CD4-positive, CD25-positive, alpha-beta regulatory T cell (primary cell): ENCODE measurements at regions not wholly inside any gene's neighbourhood (a gene's known extent, or its start where the extent isn't known, plus 50 kb on each side); places are given as distances from the start of the nearest gene placed in this dataset.
"Not testable (repeated sequence)": the region's sequence is repeated elsewhere in the genome, so short reads cannot be mapped to it uniquely, and the experiment has no call there.

Source experiments
- ATAC-seq, 2 donors: fragments of 150-1000 bp; cut with Tn5 transposase; one replicate each; pipeline ENCODE4 v1.10.0; 2021; ENCODE audit warnings: low read depth in 2 of 2, moderate number of reproducible peaks in 2 of 2, moderate library complexity in 1 of 2
- DNase-seq, 3 donors: peaks; one replicate each; pipeline versions ENCODE4 v3.0.0 to v3.0.0-alpha.2; 2012 to 2022; ENCODE audit warnings: mixed read lengths in 1 of 3
- H3K27ac ChIP-seq: one replicate; pipeline ENCODE4 v1.7.0; 2013; ENCODE audit warnings: mild to moderate bottlenecking, low read length; ENCODE audit not compliant: insufficient read depth, poor library complexity, severe bottlenecking
- H3K27me3 ChIP-seq: one replicate; pipeline ENCODE4 v1.7.0; 2013; ENCODE audit warnings: low read length; ENCODE audit not compliant: control insufficient read depth, insufficient read depth
- H3K36me3 ChIP-seq: one replicate; pipeline ENCODE4 v1.7.0; 2013; ENCODE audit warnings: mild to moderate bottlenecking, low read length, moderate library complexity; ENCODE audit not compliant: control insufficient read depth, insufficient read depth
- H3K4me1 ChIP-seq: 2 replicates; pipeline ENCODE4 v1.7.0; 2013; ENCODE audit warnings: mild to moderate bottlenecking, low read length; ENCODE audit not compliant: insufficient read depth, control insufficient read depth, poor library complexity, severe bottlenecking
- H3K4me3 ChIP-seq: one replicate; pipeline ENCODE4 v1.7.0; 2013; ENCODE audit warnings: low read depth, mild to moderate bottlenecking, low read length, moderate library complexity
- H3K9me3 ChIP-seq, 2 experiments: 1 replicate in 1 of 2; 2 replicates in 1 of 2; pipeline ENCODE4 v1.7.0; 2013; ENCODE audit warnings: low read length in 2 of 2, mild to moderate bottlenecking in 1 of 2, moderate library complexity in 1 of 2; ENCODE audit not compliant: control insufficient read depth in 2 of 2
- H3K27ac Mint-ChIP-seq, 3 donors: one replicate each; pipeline ENCODE4 v1.8.0; 2020 to 2022; ENCODE audit warnings: mild to moderate bottlenecking in 3 of 3, mixed read lengths in 3 of 3, moderate library complexity in 2 of 3
- H3K27me3 Mint-ChIP-seq: one replicate; pipeline ENCODE4 v1.8.0; 2022; ENCODE audit warnings: mild to moderate bottlenecking, mixed read lengths
- H3K36me3 Mint-ChIP-seq: one replicate; pipeline ENCODE4 v1.8.0; 2020; ENCODE audit warnings: mixed read lengths
- H3K4me1 Mint-ChIP-seq, 4 donors: one replicate each; pipeline ENCODE4 v1.8.0; 2020 to 2022; ENCODE audit warnings: mixed read lengths in 4 of 4, mild to moderate bottlenecking in 1 of 4
- H3K4me3 Mint-ChIP-seq, 4 donors: one replicate each; pipeline ENCODE4 v1.8.0; 2020 to 2022; ENCODE audit warnings: mild to moderate bottlenecking in 4 of 4, mixed read lengths in 4 of 4, moderate library complexity in 3 of 4
- H3K9me3 Mint-ChIP-seq, 7 donors: one replicate each; pipeline ENCODE4 v1.8.0; 2020 to 2022; ENCODE audit warnings: mixed read lengths in 7 of 7, mild to moderate bottlenecking in 3 of 7, moderate library complexity in 2 of 7

DNA sequence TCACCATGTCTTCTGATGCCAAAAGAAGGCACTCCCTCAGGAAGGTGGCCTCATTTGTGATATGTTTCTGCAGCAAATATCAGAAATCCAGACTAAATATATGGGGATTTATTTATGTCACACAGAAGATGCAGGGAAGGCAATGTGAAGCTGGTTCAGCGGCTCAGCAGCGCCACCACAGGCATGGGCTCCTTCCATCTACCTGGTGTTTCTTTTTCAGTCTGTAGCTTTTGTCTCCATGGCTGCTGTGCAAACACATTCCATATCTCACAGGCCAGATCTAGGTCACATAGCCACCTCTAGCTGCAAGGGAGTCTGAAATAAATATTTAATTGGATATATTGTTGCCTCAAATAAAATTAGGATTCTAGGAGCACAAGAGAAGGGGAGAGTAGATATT, 502.1 kb upstream of the IL12A start:
- no peaks in the 10 kb centered on the region for H3K27me3 Mint-ChIP-seq
- Histone ChIP-seq H3K27ac (no peak overlapping the region), H3K36me3 (no peaks in the 10 kb centered on the region), H3K27me3 (no peaks in the 10 kb centered on the region), H3K9me3 (no peaks in the 10 kb centered on the region), H3K4me3 (no peak overlapping the region), H3K4me1 (no peaks in the 10 kb centered on the region)
- H3K36me3 Mint-ChIP-seq, result no peaks in the 10 kb centered on the region
- H3K27ac Mint-ChIP-seq, result no peak overlapping the region
- H3K9me3 Mint-ChIP-seq, result peaks cover 0 to 8% (median 2%) of the 10 kb centered on the region in 7 donors
- H3K4me3 Mint-ChIP-seq, result no peak overlapping the region
- H3K4me1 Mint-ChIP-seq, result no peaks in the 10 kb centered on the region
- DNase-seq (no peak), ATAC-seq (no peak)

- no peak for DNase-seq
- Mint-ChIP-seq H3K9me3 (peaks cover 0 to 8% (median 4%) of the 10 kb centered on the region in 7 donors), H3K27ac (no peak overlapping the region), H3K4me3 (no peak overlapping the region), H3K4me1 (no peaks in the 10 kb centered on the region), H3K36me3 (no peaks in the 10 kb centered on the region), H3K27me3 (no peaks in the 10 kb centered on the region)
- no peaks in the 10 kb centered on the region for H3K27me3 ChIP-seq
- no peak overlapping the region for H3K27ac ChIP-seq
- no peak overlapping the region for H3K4me3 ChIP-seq
- H3K9me3 ChIP-seq, result no peaks in the 10 kb centered on the region
- no peak for ATAC-seq
- no peaks in the 10 kb centered on the region for H3K36me3 ChIP-seq
- no peaks in the 10 kb centered on the region for H3K4me1 ChIP-seq
Observed at GRCh38 chr3:159487304-159487703, 501.3 kb upstream of the IL12A start.

DNA sequence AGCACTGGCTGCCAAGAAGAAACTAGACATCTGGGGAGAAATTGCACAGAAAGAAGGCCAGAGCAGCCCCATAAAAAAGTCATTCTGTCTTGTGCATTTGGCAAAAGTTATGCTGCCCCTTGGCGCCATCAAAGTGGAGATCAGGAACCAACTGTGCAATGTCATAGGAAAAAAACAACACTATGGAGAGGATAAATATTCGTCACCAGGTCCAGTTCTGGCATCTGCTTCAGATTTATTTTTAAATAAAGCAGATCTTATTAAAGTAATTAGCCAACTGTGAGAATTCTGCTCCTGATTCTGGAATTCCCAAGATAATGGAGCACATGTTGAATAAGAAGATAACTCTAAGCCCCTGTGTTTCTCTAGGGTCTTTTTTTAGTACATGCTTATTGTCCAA, 500.0 kb upstream of the IL12A start:
- no peaks in the 10 kb centered on the region for H3K27me3 Mint-ChIP-seq
- H3K36me3 Mint-ChIP-seq, result no peaks in the 10 kb centered on the region
- no peaks in the 10 kb centered on the region for H3K4me1 Mint-ChIP-seq
- Histone ChIP-seq H3K27me3 (no peaks in the 10 kb centered on the region), H3K4me3 (no peak overlapping the region), H3K4me1 (no peaks in the 10 kb centered on the region), H3K27ac (no peak overlapping the region), H3K9me3 (no peaks in the 10 kb centered on the region), H3K36me3 (no peaks in the 10 kb centered on the region)
- ATAC-seq, result no peak
- no peak for DNase-seq
- H3K27ac Mint-ChIP-seq, result no peak overlapping the region
- H3K4me3 Mint-ChIP-seq, result no peak overlapping the region
- peaks cover 0 to 9% (median 3%) of the 10 kb centered on the region in 7 donors for H3K9me3 Mint-ChIP-seq

- no peaks in the 10 kb centered on the region for H3K27me3 ChIP-seq
- Mint-ChIP-seq H3K9me3 (peaks cover 0 to 7% (median under 1%) of the 10 kb centered on the region in 7 donors), H3K4me3 (no peak overlapping the region), H3K36me3 (no peaks in the 10 kb centered on the region), H3K4me1 (no peaks in the 10 kb centered on the region), H3K27me3 (no peaks in the 10 kb centered on the region), H3K27ac (no peak overlapping the region)
- H3K36me3 ChIP-seq, result no peaks in the 10 kb centered on the region
- H3K9me3 ChIP-seq, result no peaks in the 10 kb centered on the region
- no peak overlapping the region for H3K4me3 ChIP-seq
- no peak overlapping the region for H3K27ac ChIP-seq
- DNase-seq, result no peak
- ATAC-seq, result no peak
- H3K4me1 ChIP-seq, result no peaks in the 10 kb centered on the region
Observed at GRCh38 chr3:159497361-159497760, 491.3 kb upstream of the IL12A start.

- Histone ChIP-seq H3K4me3 (no peak overlapping the region), H3K9me3 (no peaks in the 10 kb centered on the region), H3K4me1 (no peaks in the 10 kb centered on the region), H3K27me3 (no peaks in the 10 kb centered on the region), H3K27ac (no peak overlapping the region), H3K36me3 (no peaks in the 10 kb centered on the region)
- Mint-ChIP-seq H3K27ac (no peak overlapping the region), H3K4me1 (no peaks in the 10 kb centered on the region), H3K27me3 (no peaks in the 10 kb centered on the region), H3K9me3 (peaks cover 0 to 7% (median 3%) of the 10 kb centered on the region in 7 donors), H3K36me3 (no peaks in the 10 kb centered on the region), H3K4me3 (no peak overlapping the region)
- DNase-seq (no peak), ATAC-seq (no peak)
Observed at GRCh38 chr3:159499031-159499793, 489.4 kb upstream of the IL12A start.

GRCh38 chr3:159501029-159501428, 487.6 kb upstream of the IL12A start:
- Histone ChIP-seq H3K36me3 (no peaks in the 10 kb centered on the region), H3K27ac (no peak overlapping the region)

GRCh38 chr3:159502986-159503385, 485.6 kb upstream of the IL12A start:
- H3K9me3 Mint-ChIP-seq, result peaks cover 0 to 10% (median 2%) of the 10 kb centered on the region in 7 donors
- no peak overlapping the region for H3K27ac Mint-ChIP-seq
- no peaks in the 10 kb centered on the region for H3K36me3 ChIP-seq
- no peak overlapping the region for H3K4me3 ChIP-seq
- no peaks in the 10 kb centered on the region for H3K27me3 ChIP-seq
- no peaks in the 10 kb centered on the region for H3K36me3 Mint-ChIP-seq
- no peaks in the 10 kb centered on the region for H3K4me1 Mint-ChIP-seq
- H3K27ac ChIP-seq, result no peak overlapping the region
- ATAC-seq, result no peak
- no peaks in the 10 kb centered on the region for H3K4me1 ChIP-seq
- DNase-seq, result no peak
- no peak overlapping the region for H3K4me3 Mint-ChIP-seq
- no peaks in the 10 kb centered on the region for H3K9me3 ChIP-seq
- no peaks in the 10 kb centered on the region for H3K27me3 Mint-ChIP-seq

More at GRCh38 chr3:159501029-159501428, 487.6 kb upstream of the IL12A start:
- no peaks in the 10 kb centered on the region for H3K36me3 Mint-ChIP-seq
- H3K27me3 Mint-ChIP-seq, result no peaks in the 10 kb centered on the region
- H3K9me3 ChIP-seq, result no peaks in the 10 kb centered on the region
- no peaks in the 10 kb centered on the region for H3K27me3 ChIP-seq
- H3K4me1 ChIP-seq, result no peaks in the 10 kb centered on the region
- ATAC-seq (no peak), DNase-seq (no peak)
- peaks cover 0 to 10% (median 3%) of the 10 kb centered on the region in 7 donors for H3K9me3 Mint-ChIP-seq
- H3K4me3 Mint-ChIP-seq, result no peak overlapping the region
- no peaks in the 10 kb centered on the region for H3K4me1 Mint-ChIP-seq
- no peak overlapping the region for H3K4me3 ChIP-seq
- H3K27ac Mint-ChIP-seq, result no peak overlapping the region

GRCh38 chr3:159510988-159511387, 477.6 kb upstream of the IL12A start:
- H3K4me3 Mint-ChIP-seq, ATAC-seq, H3K27ac ChIP-seq, H3K27me3 Mint-ChIP-seq, H3K4me1 ChIP-seq, DNase-seq, H3K4me3 ChIP-seq, H3K4me1 Mint-ChIP-seq, H3K27me3 ChIP-seq, H3K9me3 ChIP-seq, H3K36me3 Mint-ChIP-seq, H3K36me3 ChIP-seq, H3K27ac Mint-ChIP-seq: not testable (repeated sequence)
- H3K9me3 Mint-ChIP-seq, result peaks cover 0 to 13% (median 3%) of the 10 kb centered on the region in 7 donors
